Karpas-422 (cell line): ENCODE measurements at regions not wholly inside any gene's neighbourhood (a gene's known extent, or its start where the extent isn't known, plus 50 kb on each side); places are given as distances from the start of the nearest gene placed in this dataset.
"Not testable (repeated sequence)": the region's sequence is repeated elsewhere in the genome, so short reads cannot be mapped to it uniquely, and the experiment has no call there.

Experiments used
- DNase-seq: peaks from one replicate; pipeline ENCODE4 v3.0.0-alpha.2; 2015
- H2AFZ ChIP-seq: fragments of 200-600 bp; sonication (generic); 2 replicates; pipeline ENCODE4 v1.6.1; 2014; ENCODE audit warnings: antibody characterized with exemption, low read length, mixed read lengths
- H3K27ac ChIP-seq: fragments of 200-600 bp; sonication (generic); 2 replicates; pipeline ENCODE4 v1.5.1; 2014; ENCODE audit warnings: mild to moderate bottlenecking, low read length, moderate library complexity
- H3K27me3 ChIP-seq: fragments of 200-600 bp; sonication (generic); 2 replicates; pipeline ENCODE4 v1.6.1; 2014; ENCODE audit warnings: low read length, mixed read lengths
- H3K36me3 ChIP-seq: fragments of 200-600 bp; sonication (generic); 2 replicates; pipeline ENCODE4 v1.6.1; 2014; ENCODE audit warnings: low read length, mixed read lengths; ENCODE audit not compliant: insufficient read depth
- H3K4me1 ChIP-seq: fragments of 200-600 bp; sonication (generic); 2 replicates; pipeline ENCODE4 v1.6.1; 2014; ENCODE audit warnings: mild to moderate bottlenecking, low read length, mixed read lengths
- H3K4me2 ChIP-seq: fragments of 200-600 bp; sonication (generic); 2 replicates; pipeline ENCODE4 v1.6.1; 2014; ENCODE audit warnings: low read length, low read depth, mild to moderate bottlenecking; ENCODE audit not compliant: poor library complexity, severe bottlenecking
- H3K4me3 ChIP-seq: fragments of 200-600 bp; sonication (generic); 2 replicates; pipeline ENCODE4 v1.5.1; 2014; ENCODE audit warnings: mild to moderate bottlenecking, antibody characterized with exemption, low read length, mixed read lengths
- H3K79me2 ChIP-seq: fragments of 200-600 bp; sonication (generic); 2 replicates; pipeline ENCODE4 v1.6.1; 2014; ENCODE audit warnings: mild to moderate bottlenecking, low read length, mixed read lengths
- H3K9ac ChIP-seq: fragments of 200-600 bp; sonication (generic); 2 replicates; pipeline ENCODE4 v1.6.0; 2014; ENCODE audit warnings: low read length
- H3K9me2 ChIP-seq: fragments of 200-600 bp; sonication (generic), shearing (Covaris generic); replicated peaks from 2 replicates; pipeline ENCODE4 v1.6.0; 2014; ENCODE audit warnings: mild to moderate bottlenecking, low read length, moderate library complexity; ENCODE audit not compliant: insufficient read depth
- H3K9me3 ChIP-seq: fragments of 300-700, 200-600 bp; sonication (generic); 2 replicates; pipeline ENCODE4 v1.6.1; 2014; ENCODE audit warnings: low read length, mixed read lengths
- H4K20me1 ChIP-seq: fragments of 200-600 bp; sonication (generic); 2 replicates; pipeline ENCODE4 v1.6.1; 2014; ENCODE audit warnings: mild to moderate bottlenecking, antibody characterized with exemption, low read length, low read depth; ENCODE audit not compliant: insufficient read depth

GRCh38 chr1:163592623-163593022 lies 270.9 kb downstream of the NUF2 start:
- not testable (repeated sequence) for H3K4me3 ChIP-seq, H3K9me2 ChIP-seq, H3K4me1 ChIP-seq, H3K79me2 ChIP-seq, H3K9ac ChIP-seq, H3K27me3 ChIP-seq, H3K4me2 ChIP-seq, H4K20me1 ChIP-seq, DNase-seq, H3K36me3 ChIP-seq, H3K27ac ChIP-seq, H3K9me3 ChIP-seq, H2AFZ ChIP-seq

- not testable (repeated sequence) for H3K36me3 ChIP-seq, DNase-seq, H3K27ac ChIP-seq, H3K9me3 ChIP-seq, H3K4me2 ChIP-seq, H3K9ac ChIP-seq, H3K79me2 ChIP-seq, H3K27me3 ChIP-seq, H3K9me2 ChIP-seq, H3K4me1 ChIP-seq, H4K20me1 ChIP-seq, H3K4me3 ChIP-seq, H2AFZ ChIP-seq
Measured at GRCh38 chr1:163596106-163596505, 274.4 kb downstream of the NUF2 start.

- peak; percentile 57 for DNase-seq
- Histone ChIP-seq H3K79me2 (no peaks in the 10 kb centered on the region), H3K4me1 (peaks cover 7% of the 10 kb centered on the region; the same call in 1 of the 2 replicates), H3K36me3 (no peaks in the 10 kb centered on the region), H3K27me3 (no peaks in the 10 kb centered on the region), H4K20me1 (no peaks in the 10 kb centered on the region), H3K9me2 (no peaks in the 10 kb centered on the region; the same call in 1 of the 2 replicates), H3K4me2 (no peak overlapping the region), H3K9ac (no peak overlapping the region), H3K4me3 (no peak overlapping the region), H2AFZ (no peak overlapping the region), H3K9me3 (no peaks in the 10 kb centered on the region), H3K27ac (no peak overlapping the region)
Measured at GRCh38 chr1:163596541-163597258, 274.9 kb downstream of the NUF2 start.

GRCh38 chr1:163604321-163604720 lies 282.6 kb downstream of the NUF2 start:
- Histone ChIP-seq H3K27ac (no peak overlapping the region), H3K4me1 (no peaks in the 10 kb centered on the region), H3K4me3 (no peak overlapping the region), H3K36me3 (no peaks in the 10 kb centered on the region), H3K9me3 (no peaks in the 10 kb centered on the region), H3K9ac (no peak overlapping the region), H3K9me2 (no peaks in the 10 kb centered on the region), H2AFZ (no peak overlapping the region), H4K20me1 (no peaks in the 10 kb centered on the region), H3K27me3 (no peaks in the 10 kb centered on the region), H3K4me2 (no peak overlapping the region), H3K79me2 (no peaks in the 10 kb centered on the region)
- DNase-seq: no peak

GRCh38 chr1:163604896-163605295 lies 283.1 kb downstream of the NUF2 start:
- Histone ChIP-seq H3K4me3 (no peak overlapping the region), H3K9me2 (no peaks in the 10 kb centered on the region), H3K27ac (no peak overlapping the region), H2AFZ (no peak overlapping the region), H3K79me2 (no peaks in the 10 kb centered on the region), H3K9ac (no peak overlapping the region), H3K27me3 (no peaks in the 10 kb centered on the region), H3K4me2 (no peak overlapping the region), H3K4me1 (no peaks in the 10 kb centered on the region), H3K9me3 (no peaks in the 10 kb centered on the region), H3K36me3 (no peaks in the 10 kb centered on the region), H4K20me1 (no peaks in the 10 kb centered on the region)
- no peak for DNase-seq

GRCh38 chr1:163608979-163609378 lies 287.2 kb downstream of the NUF2 start:
- Histone ChIP-seq H3K9me3 (no peaks in the 10 kb centered on the region), H4K20me1 (no peaks in the 10 kb centered on the region)
- DNase-seq: no peak

GRCh38 chr1:163609858-163610257 lies 288.1 kb downstream of the NUF2 start:
- H3K9me2 ChIP-seq: no peaks in the 10 kb centered on the region

More at GRCh38 chr1:163608979-163609378, 287.2 kb downstream of the NUF2 start:
- Histone ChIP-seq H2AFZ (no peak overlapping the region), H3K9ac (no peak overlapping the region), H3K27me3 (no peaks in the 10 kb centered on the region), H3K79me2 (no peaks in the 10 kb centered on the region), H3K36me3 (no peaks in the 10 kb centered on the region), H3K4me1 (peaks cover 5% of the 10 kb centered on the region), H3K4me3 (no peak overlapping the region), H3K27ac (no peak overlapping the region), H3K4me2 (no peak overlapping the region), H3K9me2 (no peaks in the 10 kb centered on the region)

GRCh38 chr1:163610486-163610885 lies 288.7 kb downstream of the NUF2 start:
- H3K4me3 ChIP-seq: no peak overlapping the region
- peaks cover 5% of the 10 kb centered on the region for H3K4me1 ChIP-seq
- DNase-seq: no peak
- no peaks in the 10 kb centered on the region for H3K9me3 ChIP-seq
- no peak overlapping the region for H3K4me2 ChIP-seq
- H4K20me1 ChIP-seq: no peaks in the 10 kb centered on the region
- no peak overlapping the region for H2AFZ ChIP-seq
- no peaks in the 10 kb centered on the region for H3K36me3 ChIP-seq
- H3K9me2 ChIP-seq: no peaks in the 10 kb centered on the region
- H3K27ac ChIP-seq: no peak overlapping the region
- no peaks in the 10 kb centered on the region for H3K27me3 ChIP-seq
- no peak overlapping the region for H3K9ac ChIP-seq
- H3K79me2 ChIP-seq: no peaks in the 10 kb centered on the region

More at GRCh38 chr1:163609858-163610257, 288.1 kb downstream of the NUF2 start:
- no peaks in the 10 kb centered on the region for H3K36me3 ChIP-seq
- H3K9ac ChIP-seq: no peak overlapping the region
- H2AFZ ChIP-seq: no peak overlapping the region
- no peaks in the 10 kb centered on the region for H3K27me3 ChIP-seq
- H4K20me1 ChIP-seq: no peaks in the 10 kb centered on the region
- no peak for DNase-seq
- H3K4me2 ChIP-seq: no peak overlapping the region
- H3K9me3 ChIP-seq: no peaks in the 10 kb centered on the region
- H3K4me1 ChIP-seq: peaks cover 5% of the 10 kb centered on the region
- H3K27ac ChIP-seq: no peak overlapping the region
- no peak overlapping the region for H3K4me3 ChIP-seq
- H3K79me2 ChIP-seq: no peaks in the 10 kb centered on the region
